OCI-LY1 (cell line): ENCODE measurements at regions not wholly inside any gene's neighbourhood (a gene's known extent, or its start where the extent isn't known, plus 50 kb on each side); places are given as distances from the start of the nearest gene placed in this dataset.

Experiments used
- H2AFZ ChIP-seq: fragments of 200-600 bp; sonication (generic), shearing (Covaris generic); 2 replicates; pipeline ENCODE4 v1.6.0; 2014; ENCODE audit warnings: antibody characterized with exemption, mild to moderate bottlenecking, low read length
- H3F3A ChIP-seq: fragments of 200-600 bp; sonication (generic), shearing (Covaris generic); 2 replicates; pipeline ENCODE4 v1.6.0; 2014; ENCODE audit warnings: mild to moderate bottlenecking, antibody characterized with exemption, low read length, moderate library complexity; ENCODE audit not compliant: insufficient read depth
- H3K27ac ChIP-seq: fragments of 200-600 bp; sonication (generic); 2 replicates; pipeline ENCODE4 v1.5.1; 2014; ENCODE audit warnings: low read length, mixed run types, mild to moderate bottlenecking, low read depth; ENCODE audit not compliant: poor library complexity, severe bottlenecking
- H3K27me3 ChIP-seq: fragments of 200-600 bp; sonication (generic); 2 replicates; pipeline ENCODE4 v1.6.0; 2014; ENCODE audit warnings: antibody characterized with exemption, mild to moderate bottlenecking, low read length, moderate library complexity; ENCODE audit not compliant: insufficient read depth
- H3K36me3 ChIP-seq: fragments of 200-600 bp; sonication (generic); 2 replicates; pipeline ENCODE4 v1.6.1; 2014; ENCODE audit warnings: mild to moderate bottlenecking, antibody characterized with exemption, low read length, moderate library complexity, mixed read lengths; ENCODE audit not compliant: insufficient read depth
- H3K4me1 ChIP-seq: fragments of 200-600 bp; sonication (generic); 2 replicates; pipeline ENCODE4 v1.5.1; 2014; ENCODE audit warnings: mild to moderate bottlenecking, low read length, moderate library complexity; ENCODE audit not compliant: insufficient read depth, severe bottlenecking
- H3K4me2 ChIP-seq: fragments of 200-600 bp; sonication (generic), shearing (Covaris generic); 2 replicates; pipeline ENCODE4 v1.6.1; 2014; ENCODE audit warnings: low read length
- H3K4me3 ChIP-seq: fragments of 200-600 bp; sonication (generic); 2 replicates; pipeline ENCODE4 v1.5.1; 2014; ENCODE audit warnings: low read length, low read depth, mild to moderate bottlenecking, mixed read lengths; ENCODE audit not compliant: poor library complexity, severe bottlenecking
- H3K79me2 ChIP-seq: fragments of 200-600 bp; shearing (Covaris generic); 2 replicates; pipeline ENCODE4 v1.6.1; 2016; ENCODE audit warnings: mixed run types, low read length, mixed read lengths; ENCODE audit not compliant: insufficient read depth
- H3K9ac ChIP-seq: fragments of 200-600 bp; sonication (generic), shearing (Covaris generic); 2 replicates; pipeline ENCODE4 v1.6.1; 2014; ENCODE audit warnings: mild to moderate bottlenecking, low read length, mixed read lengths
- H3K9me2 ChIP-seq: fragments of 200-600 bp; sonication (generic), shearing (Covaris generic); 2 replicates; pipeline ENCODE4 v1.6.1; 2014; ENCODE audit warnings: low read depth, mild to moderate bottlenecking, low read length, mixed read lengths
- H3K9me3 ChIP-seq: fragments of 200-600 bp; shearing (Covaris generic); 2 replicates; pipeline ENCODE4 v1.6.1; 2014; ENCODE audit warnings: low read length, mixed read lengths
- H4K20me1 ChIP-seq: fragments of 200-600 bp; sonication (generic), shearing (Covaris generic); 2 replicates; pipeline ENCODE4 v1.6.0; 2016; ENCODE audit warnings: mild to moderate bottlenecking, low read length; ENCODE audit not compliant: insufficient read depth
- CTCF ChIP-seq: fragments of 200-600 bp; sonication (generic), shearing (Covaris generic); IDR thresholded peaks from 2 replicates; pipeline ENCODE4 v1.5.1; 2017; ENCODE audit warnings: mild to moderate bottlenecking, antibody characterized with exemption, low read length, moderate library complexity, mixed read lengths
- EZH2 ChIP-seq: fragments of 200-600 bp; sonication (generic), shearing (Covaris generic); IDR thresholded peaks from 2 replicates; pipeline ENCODE4 v1.8.0; 2017; ENCODE audit warnings: borderline replicate concordance, mixed run types, mild to moderate bottlenecking, antibody characterized with exemption, low read length, moderate library complexity, mixed read lengths

- no peaks in the 10 kb centered on the region for H3K4me1 ChIP-seq
- H3K4me3 ChIP-seq: no peak overlapping the region
- no peak overlapping the region for H2AFZ ChIP-seq
- no peaks in the 10 kb centered on the region for H3K9me2 ChIP-seq
- no peak overlapping the region for H3K27ac ChIP-seq
- H3K9ac ChIP-seq: no peak overlapping the region
- H3F3A ChIP-seq: no peaks in the 10 kb centered on the region
- H3K36me3 ChIP-seq: no peaks in the 10 kb centered on the region; the same call in 1 of the 2 replicates
- no peak for TF ChIP-seq CTCF
- H4K20me1 ChIP-seq: no peaks in the 10 kb centered on the region
- H3K9me3 ChIP-seq: peaks cover 14% of the 10 kb centered on the region
- no peaks in the 10 kb centered on the region for H3K79me2 ChIP-seq
- H3K4me2 ChIP-seq: no peak overlapping the region
- H3K27me3 ChIP-seq: peaks cover 3% of the 10 kb centered on the region; the same call in 1 of the 2 replicates
These were observed 130.0 kb upstream of the HS3ST2 start for GRCh38 chr16:22683730-22684573.

- Histone ChIP-seq H3K36me3 (no peaks in the 10 kb centered on the region; the same call in 1 of the 2 replicates), H3K9me3 (peaks cover 16% of the 10 kb centered on the region), H3K27me3 (peaks cover 3% of the 10 kb centered on the region; the same call in 1 of the 2 replicates), H3K9me2 (no peaks in the 10 kb centered on the region), H3K4me3 (no peak overlapping the region), H3F3A (no peaks in the 10 kb centered on the region), H2AFZ (no peak overlapping the region), H3K4me1 (no peaks in the 10 kb centered on the region), H3K27ac (no peak overlapping the region), H3K9ac (no peak overlapping the region), H3K79me2 (no peaks in the 10 kb centered on the region), H3K4me2 (no peak overlapping the region), H4K20me1 (no peaks in the 10 kb centered on the region)
- no peak for TF ChIP-seq EZH2
- no peak for TF ChIP-seq CTCF
These were observed 129.1 kb upstream of the HS3ST2 start for GRCh38 chr16:22684574-22685458.

GRCh38 chr16:22685459-22685830, 128.5 kb upstream of the HS3ST2 start:
- no peak overlapping the region for H3K4me2 ChIP-seq
- no peak overlapping the region for H2AFZ ChIP-seq
- peaks cover 21% of the 10 kb centered on the region for H3K9me3 ChIP-seq
- TF ChIP-seq EZH2 (no peak), CTCF (no peak)
- no peaks in the 10 kb centered on the region; the same call in 1 of the 2 replicates for H3K36me3 ChIP-seq
- H3K27me3 ChIP-seq: peaks cover 3% of the 10 kb centered on the region; the same call in 1 of the 2 replicates
- no peak overlapping the region for H3K4me3 ChIP-seq
- H3K79me2 ChIP-seq: no peaks in the 10 kb centered on the region
- H3F3A ChIP-seq: no peaks in the 10 kb centered on the region
- H3K9me2 ChIP-seq: no peaks in the 10 kb centered on the region
- H3K4me1 ChIP-seq: no peaks in the 10 kb centered on the region
- no peaks in the 10 kb centered on the region for H4K20me1 ChIP-seq
- H3K9ac ChIP-seq: no peak overlapping the region
- H3K27ac ChIP-seq: no peak overlapping the region
